Loucy (cell line): ENCODE measurements at regions not wholly inside any gene's neighbourhood (a gene's known extent, or its start where the extent isn't known, plus 50 kb on each side); places are given as distances from the start of the nearest gene placed in this dataset.

Source experiments
- H2AFZ ChIP-seq: fragments of 200-600 bp; sonication (generic); 2 replicates; pipeline ENCODE4 v1.6.0; 2016; ENCODE audit warnings: antibody characterized with exemption, mild to moderate bottlenecking, low read length, moderate library complexity
- H3F3A ChIP-seq: fragments of 200-600 bp; 2 replicates; pipeline ENCODE4 v1.6.0; 2016; ENCODE audit warnings: antibody characterized with exemption, low read depth, mild to moderate bottlenecking
- H3K27me3 ChIP-seq: fragments of 200-600 bp; sonication (generic); 2 replicates; pipeline ENCODE4 v1.6.1; 2014; ENCODE audit warnings: low read length, mild to moderate bottlenecking; ENCODE audit not compliant: insufficient read depth, poor library complexity, severe bottlenecking
- H3K36me3 ChIP-seq: fragments of 200-600 bp; sonication (generic); 2 replicates; pipeline ENCODE4 v1.6.1; 2016; ENCODE audit warnings: low read length; ENCODE audit not compliant: insufficient read depth
- H3K4me1 ChIP-seq: fragments of 200-600 bp; sonication (generic); 2 replicates; pipeline ENCODE4 v1.5.1; 2014; ENCODE audit warnings: low read length, mild to moderate bottlenecking; ENCODE audit not compliant: insufficient read depth, poor library complexity, severe bottlenecking
- H3K4me2 ChIP-seq: fragments of 200-600 bp; sonication (generic); 2 replicates; pipeline ENCODE4 v1.6.0; 2014; ENCODE audit warnings: antibody characterized with exemption, low read length, low read depth, mild to moderate bottlenecking; ENCODE audit not compliant: poor library complexity, severe bottlenecking
- H3K4me3 ChIP-seq: fragments of 200-600 bp; sonication (generic); 2 replicates; pipeline ENCODE4 v1.5.1; 2014; ENCODE audit warnings: low read length, mild to moderate bottlenecking, mixed read lengths; ENCODE audit not compliant: poor library complexity, severe bottlenecking
- H3K79me2 ChIP-seq: fragments of 200-600 bp; sonication (generic); 2 replicates; pipeline ENCODE4 v1.6.1; 2014; ENCODE audit warnings: low read length; ENCODE audit not compliant: insufficient read depth
- H3K9ac ChIP-seq: fragments of 200-600 bp; sonication (generic); 2 replicates; pipeline ENCODE4 v1.6.0; 2014; ENCODE audit warnings: mild to moderate bottlenecking, low read depth, low read length, moderate library complexity; ENCODE audit not compliant: poor library complexity, severe bottlenecking
- H3K9me2 ChIP-seq: fragments of 200-600 bp; sonication (generic); replicated peaks from 2 replicates; pipeline ENCODE4 v1.6.1; 2016; ENCODE audit warnings: low read depth, low read length, mixed read lengths
- H3K9me3 ChIP-seq: fragments of 200-600 bp; sonication (generic); 2 replicates; pipeline ENCODE4 v1.6.1; 2014; ENCODE audit warnings: mild to moderate bottlenecking, antibody characterized with exemption, low read length, low read depth; ENCODE audit not compliant: insufficient read depth
- H4K20me1 ChIP-seq: fragments of 200-600 bp; sonication (generic); 2 replicates; pipeline ENCODE4 v1.6.0; 2014; ENCODE audit warnings: antibody characterized with exemption, low read length, mild to moderate bottlenecking; ENCODE audit not compliant: insufficient read depth, poor library complexity, severe bottlenecking
- EZH2phosphoT487 ChIP-seq: fragments of 200-600 bp; IDR thresholded peaks from 2 replicates; pipeline ENCODE4 v1.6.1; 2018; ENCODE audit warnings: antibody characterized with exemption, mild to moderate bottlenecking, moderate library complexity, borderline replicate concordance
- TF ChIP-seq, protein P1 (sequence below): fragments of 200-600 bp; sonication (generic); conservative IDR thresholded peaks from 2 replicates; pipeline ENCODE4 v1.5.1; 2014; ENCODE audit warnings: mild to moderate bottlenecking, antibody characterized with exemption, low read length

- H3K4me3 ChIP-seq, result no peak overlapping the region
- H3K27me3 ChIP-seq, result no peaks in the 10 kb centered on the region
- H3F3A ChIP-seq, result no peaks in the 10 kb centered on the region
- no peaks in the 10 kb centered on the region for H3K9me2 ChIP-seq
- no peak overlapping the region for H2AFZ ChIP-seq
- no peak overlapping the region for H3K4me2 ChIP-seq
- no peaks in the 10 kb centered on the region for H3K36me3 ChIP-seq
- TF ChIP-seq, protein P1, sequence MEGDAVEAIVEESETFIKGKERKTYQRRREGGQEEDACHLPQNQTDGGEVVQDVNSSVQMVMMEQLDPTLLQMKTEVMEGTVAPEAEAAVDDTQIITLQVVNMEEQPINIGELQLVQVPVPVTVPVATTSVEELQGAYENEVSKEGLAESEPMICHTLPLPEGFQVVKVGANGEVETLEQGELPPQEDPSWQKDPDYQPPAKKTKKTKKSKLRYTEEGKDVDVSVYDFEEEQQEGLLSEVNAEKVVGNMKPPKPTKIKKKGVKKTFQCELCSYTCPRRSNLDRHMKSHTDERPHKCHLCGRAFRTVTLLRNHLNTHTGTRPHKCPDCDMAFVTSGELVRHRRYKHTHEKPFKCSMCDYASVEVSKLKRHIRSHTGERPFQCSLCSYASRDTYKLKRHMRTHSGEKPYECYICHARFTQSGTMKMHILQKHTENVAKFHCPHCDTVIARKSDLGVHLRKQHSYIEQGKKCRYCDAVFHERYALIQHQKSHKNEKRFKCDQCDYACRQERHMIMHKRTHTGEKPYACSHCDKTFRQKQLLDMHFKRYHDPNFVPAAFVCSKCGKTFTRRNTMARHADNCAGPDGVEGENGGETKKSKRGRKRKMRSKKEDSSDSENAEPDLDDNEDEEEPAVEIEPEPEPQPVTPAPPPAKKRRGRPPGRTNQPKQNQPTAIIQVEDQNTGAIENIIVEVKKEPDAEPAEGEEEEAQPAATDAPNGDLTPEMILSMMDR, result no peak
- TF ChIP-seq EZH2phosphoT487, result no peak
- H4K20me1 ChIP-seq, result no peaks in the 10 kb centered on the region
- H3K4me1 ChIP-seq, result peaks cover under 1% of the 10 kb centered on the region
- H3K9ac ChIP-seq, result no peak overlapping the region
- no peaks in the 10 kb centered on the region for H3K79me2 ChIP-seq
- no peaks in the 10 kb centered on the region for H3K9me3 ChIP-seq
These were observed 66.0 kb upstream of the ACSL3 start for GRCh38 chr2:222794585-222795449.

DNA sequence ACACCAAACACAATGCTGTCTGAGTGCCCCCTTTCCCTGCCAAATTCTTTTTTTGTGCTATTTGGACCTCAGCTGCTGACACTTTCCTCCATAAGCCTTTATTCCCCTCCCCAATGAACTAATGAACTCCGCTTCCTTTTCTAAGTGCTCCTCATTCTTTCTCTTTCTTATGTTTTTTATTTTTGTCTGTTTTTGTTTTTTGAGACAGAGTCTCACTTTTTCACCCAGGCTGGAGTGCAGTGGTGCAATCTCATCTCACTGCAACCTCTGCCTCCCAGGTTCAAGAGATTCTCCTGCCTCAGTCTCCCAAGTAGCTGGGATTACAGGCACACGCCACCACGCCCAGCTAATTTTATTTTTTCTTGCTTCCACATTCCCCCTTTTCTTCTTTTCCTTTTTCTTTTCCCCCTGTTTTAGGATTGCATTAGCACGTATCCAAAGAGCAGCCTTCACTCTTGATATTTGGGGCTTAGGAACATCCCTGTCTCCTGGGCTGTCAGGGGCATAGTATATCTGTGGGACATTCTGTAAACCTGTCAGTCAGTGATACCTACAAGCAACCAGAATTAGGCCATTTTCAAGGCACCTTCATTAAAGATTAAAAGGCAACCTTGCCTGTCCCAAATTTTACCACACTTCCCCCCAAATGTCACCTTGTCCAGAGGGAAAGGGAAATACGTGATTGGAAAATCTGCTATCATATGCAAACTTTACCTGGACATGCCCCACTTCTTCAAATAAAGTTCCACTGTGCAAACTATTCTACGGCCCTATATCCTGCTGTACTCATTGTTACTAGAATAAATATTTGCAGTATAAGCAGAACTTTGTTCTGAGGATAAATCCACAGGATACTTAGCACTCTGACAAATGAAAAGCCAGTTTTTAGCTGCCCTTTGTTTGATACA is 65.1 kb upstream of the ACSL3 start:
- Histone ChIP-seq H4K20me1 (no peaks in the 10 kb centered on the region), H3K9me3 (no peaks in the 10 kb centered on the region), H3K27me3 (no peaks in the 10 kb centered on the region), H3K9me2 (no peaks in the 10 kb centered on the region), H3K36me3 (no peaks in the 10 kb centered on the region), H3K4me3 (no peak overlapping the region), H3F3A (no peaks in the 10 kb centered on the region), H3K4me2 (no peak overlapping the region), H3K79me2 (no peaks in the 10 kb centered on the region), H3K4me1 (no peaks in the 10 kb centered on the region), H2AFZ (no peak overlapping the region; the same call in 1 of the 2 replicates), H3K9ac (no peak overlapping the region)
- TF ChIP-seq, protein P1, result no peak
- no peak for TF ChIP-seq EZH2phosphoT487

DNA sequence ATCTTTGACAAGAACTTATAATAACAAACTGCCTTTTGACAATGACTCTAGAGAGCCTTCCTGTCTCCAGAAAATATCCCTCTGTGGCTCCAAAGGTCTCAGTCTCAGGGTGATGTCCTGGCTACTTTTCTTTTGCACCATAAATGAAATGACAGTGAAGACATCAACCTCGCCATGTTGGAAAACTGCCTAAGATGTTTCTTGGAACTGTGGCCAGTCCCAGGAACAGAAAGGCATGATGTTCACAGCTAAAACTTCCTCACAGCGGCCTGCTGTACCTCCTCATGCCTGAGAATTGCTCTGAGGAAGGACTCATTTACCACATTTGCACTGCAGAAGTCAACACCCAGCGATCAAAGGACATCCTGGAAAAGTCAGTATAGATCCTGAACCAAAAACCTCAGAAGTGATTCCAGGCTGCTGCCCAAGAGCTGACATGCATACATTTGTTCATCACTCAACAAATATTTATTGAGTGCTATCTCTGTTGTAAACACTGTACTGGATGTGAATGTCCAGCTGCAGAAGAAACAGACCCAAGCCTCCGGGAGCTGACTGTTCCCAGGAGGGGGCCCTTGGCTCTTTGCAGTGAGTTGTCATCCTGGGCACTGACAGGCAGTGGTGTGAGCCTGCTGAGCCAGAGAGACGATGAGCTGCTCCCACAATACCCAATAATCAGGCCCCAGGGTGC is 64.3 kb upstream of the ACSL3 start:
- Histone ChIP-seq H3K36me3 (no peaks in the 10 kb centered on the region), H3K9me3 (no peaks in the 10 kb centered on the region), H3K4me1 (no peaks in the 10 kb centered on the region), H3K4me3 (no peak overlapping the region), H2AFZ (no peak overlapping the region; the same call in 1 of the 2 replicates), H3F3A (no peaks in the 10 kb centered on the region), H3K27me3 (no peaks in the 10 kb centered on the region), H4K20me1 (no peaks in the 10 kb centered on the region), H3K4me2 (no peak overlapping the region), H3K9ac (no peak overlapping the region), H3K9me2 (no peaks in the 10 kb centered on the region), H3K79me2 (no peaks in the 10 kb centered on the region)
- TF ChIP-seq, protein P1, result no peak
- TF ChIP-seq EZH2phosphoT487, result no peak
